HUES48 (cell line): ENCODE measurements at regions not wholly inside any gene's neighbourhood (a gene's known extent, or its start where the extent isn't known, plus 50 kb on each side); places are given as distances from the start of the nearest gene placed in this dataset.

Source experiments
- H3K27ac ChIP-seq: one replicate; pipeline ENCODE4 v1.7.0; 2013; ENCODE audit warnings: low read depth, low read length, inconsistent platforms
- H3K27me3 ChIP-seq: 2 replicates; pipeline ENCODE4 v1.6.1; 2013; ENCODE audit warnings: mild to moderate bottlenecking, low read length; ENCODE audit not compliant: control insufficient read depth, insufficient read depth
- H3K36me3 ChIP-seq: 2 replicates; pipeline ENCODE4 v1.6.1; 2013; ENCODE audit warnings: low read length; ENCODE audit not compliant: control insufficient read depth, insufficient read depth
- H3K4me1 ChIP-seq: 2 replicates; pipeline ENCODE4 v1.6.1; 2013; ENCODE audit warnings: mild to moderate bottlenecking, low read length; ENCODE audit not compliant: control insufficient read depth, insufficient read depth
- H3K4me3 ChIP-seq: 2 replicates; pipeline ENCODE4 v1.5.1; 2013; ENCODE audit warnings: mild to moderate bottlenecking, low read depth, low read length
- H3K9ac ChIP-seq: 2 replicates; pipeline ENCODE4 v1.6.1; 2013; ENCODE audit warnings: mild to moderate bottlenecking, low read depth, low read length, moderate library complexity
- H3K9me3 ChIP-seq: 2 replicates; pipeline ENCODE4 v1.6.1; 2013; ENCODE audit warnings: low read length; ENCODE audit not compliant: control insufficient read depth, insufficient read depth

GRCh38 chr15:53462651-53463050 is 296.8 kb downstream of the WDR72 start:
- Histone ChIP-seq H3K27me3 (no peaks in the 10 kb centered on the region), H3K9me3 (no peaks in the 10 kb centered on the region), H3K36me3 (no peaks in the 10 kb centered on the region), H3K4me3 (no peak overlapping the region), H3K27ac (no peak overlapping the region), H3K9ac (no peak overlapping the region), H3K4me1 (peaks cover 3% of the 10 kb centered on the region)

DNA sequence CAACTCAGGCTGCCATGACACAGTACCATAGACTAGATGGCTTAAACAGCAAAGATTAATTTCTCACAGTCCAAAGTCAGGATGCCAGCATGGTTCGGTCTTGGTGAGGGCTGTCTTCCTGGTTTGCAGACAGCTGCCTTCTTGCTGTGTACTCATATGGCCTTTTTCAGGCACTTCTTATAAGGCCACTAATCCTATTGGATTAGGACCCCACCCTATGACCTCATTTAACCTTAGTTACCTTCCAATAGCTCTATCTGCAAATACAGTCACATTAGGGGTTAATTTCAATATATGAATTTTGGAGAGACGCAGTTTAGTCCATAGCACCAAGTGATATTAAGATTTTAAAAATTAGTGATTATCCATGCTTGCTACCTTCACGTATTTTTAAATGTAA is 297.8 kb downstream of the WDR72 start:
- H3K4me3 ChIP-seq, result no peak overlapping the region
- H3K4me1 ChIP-seq, result peaks cover 8% of the 10 kb centered on the region
- no peaks in the 10 kb centered on the region for H3K36me3 ChIP-seq
- no peak overlapping the region for H3K9ac ChIP-seq
- no peaks in the 10 kb centered on the region for H3K27me3 ChIP-seq
- no peak overlapping the region for H3K27ac ChIP-seq
- H3K9me3 ChIP-seq, result no peaks in the 10 kb centered on the region

GRCh38 chr15:53458736-53459135 is 300.7 kb downstream of the WDR72 start:
- peaks cover 8% of the 10 kb centered on the region for H3K4me1 ChIP-seq
- H3K9ac ChIP-seq, result no peak overlapping the region
- H3K4me3 ChIP-seq, result no peak overlapping the region
- no peaks in the 10 kb centered on the region for H3K9me3 ChIP-seq
- H3K36me3 ChIP-seq, result no peaks in the 10 kb centered on the region
- no peaks in the 10 kb centered on the region for H3K27me3 ChIP-seq
- H3K27ac ChIP-seq, result no peak overlapping the region

DNA sequence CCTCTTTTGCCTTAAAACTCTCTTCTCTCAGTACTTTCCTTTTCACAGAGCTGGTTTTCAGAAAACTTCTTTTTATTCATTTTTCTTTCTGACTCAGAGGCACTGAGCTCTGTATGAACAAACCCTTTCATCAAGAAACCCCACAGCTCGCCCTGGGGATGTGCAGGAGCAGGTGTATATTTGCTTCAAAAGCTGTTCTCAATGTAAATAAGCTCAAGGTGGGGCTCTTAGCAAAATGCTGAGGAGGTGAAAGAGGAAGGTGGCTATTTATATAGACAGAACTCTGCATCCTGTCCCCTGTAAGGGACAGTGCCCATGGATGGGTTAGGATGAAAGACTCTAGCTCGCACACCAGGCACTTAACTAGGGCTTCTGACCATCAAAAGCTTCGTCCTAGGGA is 302.0 kb downstream of the WDR72 start:
- Histone ChIP-seq H3K4me1 (peaks cover 8% of the 10 kb centered on the region), H3K9me3 (no peaks in the 10 kb centered on the region), H3K27me3 (no peaks in the 10 kb centered on the region), H3K27ac (no peak overlapping the region), H3K36me3 (no peaks in the 10 kb centered on the region), H3K4me3 (no peak overlapping the region), H3K9ac (no peak overlapping the region)

GRCh38 chr15:53454843-53455721 is 304.4 kb downstream of the WDR72 start:
- H3K9me3 ChIP-seq, result no peaks in the 10 kb centered on the region
- no peak overlapping the region for H3K27ac ChIP-seq
- no peaks in the 10 kb centered on the region for H3K27me3 ChIP-seq
- H3K36me3 ChIP-seq, result no peaks in the 10 kb centered on the region
- H3K9ac ChIP-seq, result no peak overlapping the region
- H3K4me3 ChIP-seq, result no peak overlapping the region
- H3K4me1 ChIP-seq, result peaks cover 8% of the 10 kb centered on the region

DNA sequence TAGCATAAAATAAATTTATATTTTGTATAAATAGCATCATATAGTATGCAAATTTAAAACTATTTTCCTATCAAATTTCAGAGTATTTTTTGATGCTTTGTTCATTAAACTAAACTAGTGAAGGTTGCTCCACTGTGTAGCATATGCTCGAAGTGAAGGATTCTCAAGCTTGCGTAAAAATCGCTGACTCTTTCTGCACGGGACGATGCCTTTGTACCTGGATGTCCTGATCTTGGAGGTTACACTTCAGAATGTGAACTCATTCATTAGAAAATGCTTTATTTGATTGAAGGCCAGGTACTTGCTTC is 305.0 kb downstream of the WDR72 start:
- Histone ChIP-seq H3K27ac (no peak overlapping the region), H3K36me3 (no peaks in the 10 kb centered on the region), H3K4me3 (no peak overlapping the region), H3K27me3 (no peaks in the 10 kb centered on the region), H3K4me1 (peaks cover 8% of the 10 kb centered on the region), H3K9ac (no peak overlapping the region), H3K9me3 (no peaks in the 10 kb centered on the region)

GRCh38 chr15:53453253-53454105 is 306.0 kb downstream of the WDR72 start:
- no peaks in the 10 kb centered on the region for H3K27me3 ChIP-seq
- no peaks in the 10 kb centered on the region for H3K36me3 ChIP-seq
- H3K9ac ChIP-seq, result no peak overlapping the region
- H3K4me3 ChIP-seq, result no peak overlapping the region
- no peaks in the 10 kb centered on the region for H3K9me3 ChIP-seq
- peak overlapping the region; percentile 54 for H3K27ac ChIP-seq
- H3K4me1 ChIP-seq, result peaks cover 10% of the 10 kb centered on the region

DNA sequence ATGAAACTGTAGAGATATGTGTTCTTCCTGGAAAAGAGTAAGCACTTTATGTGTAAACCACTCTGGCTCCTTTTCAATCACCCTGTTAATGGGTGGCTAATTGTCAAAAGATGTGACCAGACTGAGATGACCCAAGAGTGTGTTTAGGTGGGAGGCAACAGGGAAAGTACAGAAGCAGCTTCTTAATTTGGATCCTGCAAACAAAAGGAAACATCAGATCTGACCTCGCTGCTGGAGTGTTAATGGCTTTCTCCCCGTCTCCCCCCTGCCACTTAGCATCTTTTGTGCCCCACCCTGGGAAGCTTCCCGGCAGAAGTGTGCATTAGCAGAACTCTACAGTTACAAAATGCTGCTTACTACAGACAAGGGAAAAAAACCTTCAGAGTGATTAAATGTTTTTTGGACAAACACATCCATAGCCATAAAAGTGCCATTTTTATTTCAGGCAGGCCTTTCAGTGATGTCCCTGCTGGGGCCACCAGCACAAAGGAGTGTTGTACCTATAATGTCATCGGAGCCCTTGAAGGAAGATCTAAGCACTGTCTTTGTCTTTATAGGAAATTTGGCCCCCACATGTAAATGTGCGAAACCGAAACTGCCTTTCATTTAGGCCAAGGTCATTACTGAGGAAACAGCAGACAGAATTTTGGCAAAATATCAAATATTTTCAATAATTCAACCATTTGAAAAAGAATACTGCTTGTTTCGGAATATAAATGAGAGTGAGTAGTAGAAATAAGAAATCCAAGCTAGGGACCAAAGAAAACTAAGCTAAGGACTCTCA is 311.0 kb downstream of the WDR72 start:
- peak overlapping the region; percentile 47 for H3K27ac ChIP-seq
- H3K27me3 ChIP-seq, result no peaks in the 10 kb centered on the region
- H3K36me3 ChIP-seq, result no peaks in the 10 kb centered on the region
- H3K9ac ChIP-seq, result no peak overlapping the region
- no peaks in the 10 kb centered on the region for H3K9me3 ChIP-seq
- H3K4me1 ChIP-seq, result peaks cover 17% of the 10 kb centered on the region
- no peak overlapping the region for H3K4me3 ChIP-seq

- Histone ChIP-seq H3K9ac (no peak overlapping the region), H3K4me3 (no peak overlapping the region), H3K4me1 (peaks cover 17% of the 10 kb centered on the region), H3K27me3 (no peaks in the 10 kb centered on the region), H3K27ac (peak overlapping the region; percentile 47), H3K9me3 (no peaks in the 10 kb centered on the region), H3K36me3 (no peaks in the 10 kb centered on the region)
Observed at GRCh38 chr15:53447742-53448141, 311.7 kb downstream of the WDR72 start.

DNA sequence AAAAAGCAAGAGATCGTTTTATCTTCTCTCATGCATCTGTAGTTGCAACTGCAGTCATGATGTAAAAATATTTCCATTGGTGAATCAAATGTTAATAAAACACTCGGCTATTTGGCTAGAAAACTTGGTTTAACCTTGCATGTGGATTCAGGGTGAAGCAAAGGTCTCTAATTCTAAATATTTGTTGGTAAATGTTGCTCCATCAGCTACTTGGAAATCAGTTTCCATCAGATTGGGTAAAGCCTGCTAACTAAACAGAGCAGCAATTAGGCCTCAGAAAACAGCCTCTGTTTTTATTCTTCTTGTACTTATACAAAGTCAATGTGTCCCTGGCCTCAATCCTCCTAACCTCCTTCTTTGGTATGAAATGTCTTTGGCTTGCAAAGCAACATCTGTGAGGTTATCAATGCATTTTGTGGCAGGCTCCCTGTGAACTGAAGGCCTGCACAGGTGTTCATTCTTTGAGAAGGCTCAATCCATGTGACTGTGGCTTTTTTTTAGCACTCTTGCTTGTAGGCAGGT is 312.3 kb downstream of the WDR72 start:
- H3K36me3 ChIP-seq, result no peaks in the 10 kb centered on the region
- H3K4me1 ChIP-seq, result peaks cover 17% of the 10 kb centered on the region
- no peak overlapping the region for H3K27ac ChIP-seq
- no peak overlapping the region for H3K4me3 ChIP-seq
- H3K9me3 ChIP-seq, result no peaks in the 10 kb centered on the region
- H3K27me3 ChIP-seq, result no peaks in the 10 kb centered on the region
- H3K9ac ChIP-seq, result no peak overlapping the region
